Fibroblast of lung (primary cell): ENCODE measurements at regions not wholly inside any gene's neighbourhood (a gene's known extent, or its start where the extent isn't known, plus 50 kb on each side); places are given as distances from the start of the nearest gene placed in this dataset.

ENCODE experiments used
- CTCF ChIP-seq, 2 donors: IDR thresholded peaks in 1 of 2; conservative IDR thresholded peaks in 1 of 2; 1 replicate in 1 of 2; 2 replicates in 1 of 2; pipeline ENCODE4 v1.5.1; 2011 to 2012; ENCODE audit warnings: low read length in 2 of 2, control low read depth in 1 of 2, inconsistent platforms in 1 of 2, low read depth in 1 of 2, mild to moderate bottlenecking in 1 of 2
- EZH2 ChIP-seq: IDR thresholded peaks from 2 replicates; pipeline ENCODE4 v1.5.1; 2012; ENCODE audit warnings: low read length, control low read depth, mild to moderate bottlenecking; ENCODE audit errors: missing control alignments

GRCh38 chr1:238558746-238559145 lies 668.0 kb upstream of the ZP4 start:
- TF ChIP-seq EZH2 = no peak
- TF ChIP-seq CTCF (conservative IDR thresholded peaks at IDR 0.05 in 1 of 2, IDR thresholded peaks at IDR 0.05 in 1 of 2; ENCODE audit: low read depth in 1 of 2, low read length in 2 of 2) = no peak
